ENCODE measurements at regions not wholly inside any gene's neighbourhood (a gene's known extent, or its start where the extent isn't known, plus 50 kb on each side); places are given as distances from the start of the nearest gene placed in this dataset.

DNA sequence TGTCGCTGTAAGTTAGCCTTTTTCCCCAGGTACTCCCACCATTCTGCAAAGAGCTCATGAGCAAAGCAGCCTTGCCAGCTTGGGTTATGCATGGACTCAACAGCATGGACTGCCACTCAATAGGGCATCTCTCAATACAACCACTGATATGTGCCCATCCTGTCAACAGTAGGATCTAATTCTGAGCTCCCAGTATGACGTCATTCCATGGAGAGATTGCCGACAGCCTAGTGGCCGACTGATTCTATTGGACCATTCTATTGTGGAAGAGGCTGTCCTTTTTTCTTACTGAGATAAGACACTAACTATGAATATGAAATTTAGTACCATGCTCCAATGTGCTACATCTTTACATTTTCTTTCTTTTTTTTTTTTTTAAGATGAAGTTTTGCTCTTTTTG is 2389.0 kb upstream of the AGA start:
- TF ChIP-seq POLR2A (IDR thresholded peaks at IDR 0.05; ENCODE audit: low read length) (no peak), GATA1 (IDR thresholded peaks at IDR 0.05; ENCODE audit: low read depth, low read length) (no peak)

Data from erythroblast (primary cell).